GM19372 (cell line): ENCODE measurements at regions not wholly inside any gene's neighbourhood (a gene's known extent, or its start where the extent isn't known, plus 50 kb on each side); places are given as distances from the start of the nearest gene placed in this dataset.
"Not testable (repeated sequence)": the region's sequence is repeated elsewhere in the genome, so short reads cannot be mapped to it uniquely, and the experiment has no call there.

Experiments used
- ATAC-seq: cut with Tn5 transposase; IDR thresholded peaks from one replicate; pipeline ENCODE4 v1.9.1; 2021; ENCODE audit warnings: mild to moderate bottlenecking, low read depth, moderate library complexity; ENCODE audit not compliant: unreplicated experiment

- ATAC-seq = not testable (repeated sequence)
Observed at GRCh38 chr7:69106449-69106848, 491.8 kb upstream of the AUTS2 start.

- ATAC-seq = not testable (repeated sequence)
Observed at GRCh38 chr7:69106946-69107345, 491.3 kb upstream of the AUTS2 start.

GRCh38 chr7:69108097-69108496, 490.2 kb upstream of the AUTS2 start:
- ATAC-seq = no peak

DNA sequence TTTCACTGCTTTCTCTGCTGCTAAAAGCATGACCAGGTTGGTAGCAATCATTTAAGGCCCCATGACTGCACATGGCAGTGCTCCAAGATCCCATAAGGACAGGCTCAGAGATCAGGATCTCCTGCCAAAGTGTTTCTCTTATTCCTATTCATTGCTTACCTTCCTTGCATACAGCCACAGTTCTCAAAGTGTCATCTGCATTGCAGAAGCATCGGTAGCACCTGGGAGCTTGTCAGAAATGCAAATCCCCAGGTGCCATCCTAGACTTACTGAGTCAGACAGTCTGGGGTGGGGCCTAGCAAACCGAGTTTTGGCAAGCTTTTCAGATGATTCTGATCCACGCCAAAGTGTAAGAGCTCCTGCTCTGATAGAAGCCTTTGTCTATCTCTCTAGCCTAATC, 489.0 kb upstream of the AUTS2 start:
- ATAC-seq = no peak

- no peak for ATAC-seq
Observed at GRCh38 chr7:69109879-69110278, 488.4 kb upstream of the AUTS2 start.

GRCh38 chr7:69110450-69111050, 487.7 kb upstream of the AUTS2 start:
- ATAC-seq = no peak

DNA sequence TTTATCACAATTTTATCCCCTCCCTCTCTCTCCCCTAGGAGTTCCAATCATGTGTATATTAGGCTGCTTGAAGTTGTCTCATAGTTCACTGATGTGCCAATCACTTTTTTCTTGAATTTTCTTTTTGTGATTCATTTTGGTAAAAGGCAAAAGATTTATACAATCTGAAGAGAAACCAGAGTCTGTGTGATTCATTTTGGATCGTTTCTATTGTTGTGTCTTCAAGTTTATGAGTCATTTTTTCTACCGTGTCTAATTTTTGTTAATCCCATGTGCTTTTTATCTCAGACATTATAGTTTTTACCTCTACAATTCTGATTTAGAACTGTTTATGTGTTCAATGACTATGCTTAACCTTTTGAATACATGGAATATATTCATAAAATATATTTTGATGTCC, 483.9 kb upstream of the AUTS2 start:
- no peak for ATAC-seq

DNA sequence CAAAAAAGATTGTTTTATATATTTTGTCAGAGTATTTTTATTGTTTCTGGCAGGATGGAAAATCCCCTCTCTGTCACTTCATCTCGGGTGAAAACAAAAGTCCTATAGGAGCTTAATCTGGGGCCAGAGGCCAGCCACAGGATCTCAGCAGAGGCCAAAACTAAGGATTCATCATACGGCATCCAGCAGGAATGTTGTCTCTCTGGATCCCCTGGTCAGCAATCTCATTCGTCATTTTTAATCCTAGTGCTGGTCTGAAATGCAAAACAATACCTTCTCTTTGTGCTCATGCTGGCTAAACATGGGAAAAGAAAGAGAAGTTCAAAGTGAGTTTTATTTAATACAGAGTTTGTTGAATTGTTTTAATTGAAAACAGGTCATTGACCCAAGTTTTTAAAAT, 482.5 kb upstream of the AUTS2 start:
- no peak for ATAC-seq

- not testable (repeated sequence) for ATAC-seq
Observed at GRCh38 chr7:69116196-69116595, 482.1 kb upstream of the AUTS2 start.

- ATAC-seq = no peak
Observed at GRCh38 chr7:69122953-69123352, 475.3 kb upstream of the AUTS2 start.

GRCh38 chr7:69126896-69127479, 471.3 kb upstream of the AUTS2 start:
- no peak for ATAC-seq

DNA sequence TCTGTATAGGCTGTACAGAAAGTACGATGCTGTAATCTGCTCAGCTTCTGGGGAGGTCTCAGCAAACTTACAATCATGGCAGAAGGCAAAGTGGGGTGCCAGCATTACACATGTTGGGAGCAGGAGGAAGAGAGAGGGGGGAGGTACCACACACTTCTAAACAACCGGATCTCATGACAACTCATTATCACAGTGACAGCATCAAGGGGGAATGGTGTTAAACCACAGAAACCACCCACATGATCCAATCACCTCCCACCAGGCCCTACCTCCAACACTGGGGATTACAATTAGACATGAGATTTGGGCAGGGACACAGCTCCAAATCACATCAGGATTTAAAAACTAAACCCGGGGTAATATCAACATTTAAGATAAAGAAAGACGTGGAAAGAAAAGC, 468.8 kb upstream of the AUTS2 start:
- ATAC-seq = no peak

DNA sequence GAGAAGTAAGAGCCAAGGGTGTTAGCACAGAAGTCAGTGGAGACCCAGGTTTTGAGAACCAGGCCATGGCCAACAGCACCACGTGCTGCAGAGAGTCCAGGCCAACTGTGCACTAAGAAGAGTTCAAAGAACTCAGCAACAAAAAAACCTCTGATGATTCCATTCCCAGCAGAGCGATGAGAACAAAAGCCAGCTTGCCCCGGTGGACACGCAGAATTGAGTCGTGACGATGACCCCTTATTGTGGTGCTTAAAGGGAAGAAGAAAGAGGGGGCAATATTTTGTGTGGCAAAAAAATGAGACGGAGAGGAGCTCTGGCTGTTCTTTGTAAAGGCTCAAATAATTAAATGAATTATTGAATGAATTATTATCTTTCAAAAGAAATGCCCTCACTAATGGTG, 468.3 kb upstream of the AUTS2 start:
- ATAC-seq = no peak

DNA sequence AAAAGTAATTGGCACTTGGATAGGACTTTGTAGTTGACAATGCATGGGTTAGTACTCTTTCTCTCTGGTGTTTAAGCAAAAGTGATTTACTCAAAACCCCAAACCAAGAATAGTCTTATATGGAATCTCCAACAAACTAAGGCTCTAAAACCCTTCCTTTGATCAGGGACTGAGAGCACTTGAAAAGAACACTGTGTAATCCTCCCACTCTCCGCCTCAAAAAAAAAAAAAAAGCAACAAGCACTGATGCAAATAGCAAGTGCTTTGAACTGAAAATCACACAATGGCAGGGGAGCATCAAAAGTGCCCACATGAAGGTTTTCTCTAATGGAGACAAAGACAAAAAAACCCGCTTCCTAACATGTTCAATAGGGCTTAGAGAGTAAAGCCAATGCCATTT, 467.9 kb upstream of the AUTS2 start:
- no peak for ATAC-seq

- no peak for ATAC-seq
Observed at GRCh38 chr7:69134316-69134715, 464.0 kb upstream of the AUTS2 start.

GRCh38 chr7:69147631-69148030, 450.6 kb upstream of the AUTS2 start:
- ATAC-seq = no peak

DNA sequence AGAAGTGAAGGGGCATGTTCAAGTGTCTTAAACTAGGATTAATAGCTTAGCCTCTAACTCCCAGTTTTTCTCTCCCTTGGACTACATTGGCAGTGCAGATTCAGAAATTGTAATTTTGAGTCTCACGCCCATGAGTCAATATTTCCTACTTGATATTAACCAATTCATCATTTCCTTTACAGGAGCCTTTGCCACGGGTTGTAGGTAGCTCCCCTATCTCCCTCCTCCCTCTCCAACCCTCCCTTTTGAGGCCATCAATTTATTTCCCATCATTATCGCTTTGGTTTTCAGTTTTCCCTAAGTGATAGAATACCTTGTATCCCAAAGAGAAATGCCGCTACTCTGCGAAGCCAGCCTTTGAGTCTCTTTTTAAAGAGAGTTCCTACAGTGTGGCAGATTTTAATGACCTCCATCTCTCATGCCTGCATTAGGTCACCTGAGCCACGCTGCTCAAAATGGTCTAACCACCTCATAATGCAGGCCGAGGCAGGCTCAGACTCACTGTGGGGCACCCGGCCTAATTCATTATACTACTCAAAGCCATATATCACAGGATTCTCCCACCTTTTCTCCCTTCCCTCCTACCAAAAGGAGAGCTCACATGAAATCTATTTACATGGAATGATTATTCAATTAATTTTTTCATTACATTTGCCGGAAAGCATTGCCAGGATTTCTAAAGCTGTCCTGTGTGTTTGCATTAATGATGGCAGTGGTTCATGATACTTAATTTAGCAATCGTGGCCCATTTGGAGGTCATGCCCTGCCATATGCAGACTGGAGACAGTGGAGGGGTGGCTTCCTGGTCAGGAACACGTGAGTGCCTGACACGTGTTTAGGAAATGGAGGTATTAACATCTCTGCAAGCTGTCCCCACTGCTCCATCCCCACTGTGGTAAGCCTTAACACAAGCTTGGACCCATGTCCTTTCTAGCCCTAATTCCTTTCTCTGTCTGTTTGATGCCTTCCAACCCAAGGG, 448.2 kb upstream of the AUTS2 start:
- no peak for ATAC-seq

GRCh38 chr7:69162326-69162725, 435.9 kb upstream of the AUTS2 start:
- ATAC-seq = no peak

DNA sequence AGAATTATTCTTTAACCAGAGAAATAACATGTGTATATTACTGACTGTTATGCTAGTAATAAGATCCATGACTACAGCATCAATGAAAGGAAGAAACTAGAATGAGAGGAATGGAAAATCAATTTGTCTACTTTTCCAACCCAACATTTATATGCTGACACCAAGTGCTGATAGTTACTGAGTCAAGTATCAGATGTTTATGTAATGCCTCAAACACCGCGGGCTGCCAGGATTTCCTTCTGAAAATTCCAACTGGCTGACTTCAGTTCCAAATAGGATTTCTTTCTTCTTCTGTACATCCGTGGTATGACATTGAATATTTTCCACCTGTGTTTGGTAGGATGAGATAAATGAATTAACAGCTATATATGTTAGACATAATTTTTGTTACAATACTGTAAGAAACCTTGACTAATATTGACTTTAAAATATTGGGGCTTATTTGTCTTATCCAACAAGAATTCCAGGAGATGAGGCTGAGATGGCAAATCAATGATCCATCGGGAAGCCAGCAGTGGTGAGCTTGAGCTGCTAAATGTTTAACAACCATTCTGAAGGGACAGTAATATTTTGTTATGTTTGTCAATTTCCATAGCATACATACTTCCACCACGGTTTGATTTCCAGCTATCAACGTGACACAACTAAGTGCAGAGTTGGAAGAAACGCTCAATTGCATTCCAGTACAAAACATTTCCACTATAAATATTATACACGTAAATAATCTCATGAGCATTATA, 435.2 kb upstream of the AUTS2 start:
- no peak for ATAC-seq

GRCh38 chr7:69166979-69167516, 431.2 kb upstream of the AUTS2 start:
- ATAC-seq = no peak

GRCh38 chr7:69169386-69169785, 428.9 kb upstream of the AUTS2 start:
- ATAC-seq = no peak
